ENCODE measurements at regions not wholly inside any gene's neighbourhood (a gene's known extent, or its start where the extent isn't known, plus 50 kb on each side); places are given as distances from the start of the nearest gene placed in this dataset.

- no peak for TF ChIP-seq POLR2AphosphoS5 (IDR thresholded peaks at IDR 0.05)
- no peak for TF ChIP-seq EP300 (IDR thresholded peaks at IDR 0.05)
Observed at GRCh38 chr2:236430584-236430983, 139.0 kb upstream of the ACKR3 start.
